BE2C (cell line): ENCODE measurements at regions not wholly inside any gene's neighbourhood (a gene's known extent, or its start where the extent isn't known, plus 50 kb on each side); places are given as distances from the start of the nearest gene placed in this dataset.

ENCODE experiments used
- DNase-seq: peaks from one replicate; pipeline ENCODE4 v3.0.0-alpha.2; 2020
- H3K27me3 ChIP-seq: fragments of 250-450 bp; sonication (Bioruptor Pico); 2 replicates; pipeline ENCODE4 v1.5.1; 2020; ENCODE audit warnings: mild to moderate bottlenecking
- H3K36me3 ChIP-seq: fragments of 250-450 bp; sonication (Bioruptor Pico); 2 replicates; pipeline ENCODE4 v1.5.1; 2020; ENCODE audit warnings: mild to moderate bottlenecking
- H3K4me1 ChIP-seq: fragments of 250-450 bp; sonication (Bioruptor Pico); 2 replicates; pipeline ENCODE4 v1.5.1; 2020
- H3K4me3 ChIP-seq: 2 replicates; pipeline ENCODE4 v1.5.1; 2011; ENCODE audit warnings: low read depth, low read length
- H3K9me3 ChIP-seq: fragments of 250-450 bp; sonication (Bioruptor Pico); 2 replicates; pipeline ENCODE4 v1.5.1; 2020
- TF ChIP-seq, protein P1 (sequence below): IDR thresholded peaks from 2 replicates; pipeline ENCODE4 v1.5.1; 2012; ENCODE audit warnings: mild to moderate bottlenecking, low read depth, low read length

DNA sequence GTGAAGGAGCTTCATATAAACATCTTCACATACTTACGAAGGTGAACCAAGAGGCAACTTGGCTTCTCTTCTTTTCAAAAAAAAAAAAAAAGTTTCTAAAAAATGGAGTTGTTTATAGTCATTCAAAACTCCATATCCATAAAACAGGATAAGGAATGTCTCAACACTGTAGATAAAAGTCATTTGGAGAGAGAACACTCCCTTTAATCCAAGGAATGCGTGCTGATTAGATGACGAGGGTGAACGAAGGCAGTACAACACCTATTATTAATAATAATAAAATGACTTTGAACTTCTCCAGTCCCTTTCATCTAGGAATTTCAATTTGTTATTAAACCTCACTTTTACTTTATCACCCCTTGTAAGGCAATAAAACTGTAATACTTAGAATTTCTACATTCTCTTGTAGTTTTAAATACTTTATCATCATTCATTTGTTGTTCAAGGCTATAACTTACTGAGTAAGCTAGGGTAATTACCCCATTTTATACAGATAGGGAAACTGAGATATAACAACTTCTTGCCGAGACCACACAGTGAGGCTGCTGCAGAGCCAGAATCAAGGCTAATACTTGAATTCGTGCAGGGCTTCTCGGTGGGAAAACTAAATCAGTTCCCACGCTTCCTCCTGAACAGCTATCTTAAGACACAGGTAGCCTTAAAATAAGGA, 377.1 kb downstream of the EFNA5 start:
- H3K27me3 ChIP-seq = no peaks in the 10 kb centered on the region
- H3K9me3 ChIP-seq = no peaks in the 10 kb centered on the region
- TF ChIP-seq, protein P1, sequence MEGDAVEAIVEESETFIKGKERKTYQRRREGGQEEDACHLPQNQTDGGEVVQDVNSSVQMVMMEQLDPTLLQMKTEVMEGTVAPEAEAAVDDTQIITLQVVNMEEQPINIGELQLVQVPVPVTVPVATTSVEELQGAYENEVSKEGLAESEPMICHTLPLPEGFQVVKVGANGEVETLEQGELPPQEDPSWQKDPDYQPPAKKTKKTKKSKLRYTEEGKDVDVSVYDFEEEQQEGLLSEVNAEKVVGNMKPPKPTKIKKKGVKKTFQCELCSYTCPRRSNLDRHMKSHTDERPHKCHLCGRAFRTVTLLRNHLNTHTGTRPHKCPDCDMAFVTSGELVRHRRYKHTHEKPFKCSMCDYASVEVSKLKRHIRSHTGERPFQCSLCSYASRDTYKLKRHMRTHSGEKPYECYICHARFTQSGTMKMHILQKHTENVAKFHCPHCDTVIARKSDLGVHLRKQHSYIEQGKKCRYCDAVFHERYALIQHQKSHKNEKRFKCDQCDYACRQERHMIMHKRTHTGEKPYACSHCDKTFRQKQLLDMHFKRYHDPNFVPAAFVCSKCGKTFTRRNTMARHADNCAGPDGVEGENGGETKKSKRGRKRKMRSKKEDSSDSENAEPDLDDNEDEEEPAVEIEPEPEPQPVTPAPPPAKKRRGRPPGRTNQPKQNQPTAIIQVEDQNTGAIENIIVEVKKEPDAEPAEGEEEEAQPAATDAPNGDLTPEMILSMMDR = no peak
- no peak for DNase-seq
- H3K4me3 ChIP-seq = no peak overlapping the region
- H3K36me3 ChIP-seq = no peaks in the 10 kb centered on the region
- peaks cover 2% of the 10 kb centered on the region; the same call in 1 of the 2 replicates for H3K4me1 ChIP-seq

GRCh38 chr5:107291866-107292265, 378.9 kb downstream of the EFNA5 start:
- no peak overlapping the region for H3K4me3 ChIP-seq
- no peak for DNase-seq
- TF ChIP-seq, protein P1 = no peak
- H3K4me1 ChIP-seq = peaks cover 2% of the 10 kb centered on the region; the same call in 1 of the 2 replicates
- no peaks in the 10 kb centered on the region for H3K9me3 ChIP-seq
- H3K27me3 ChIP-seq = no peaks in the 10 kb centered on the region
- no peaks in the 10 kb centered on the region for H3K36me3 ChIP-seq

DNA sequence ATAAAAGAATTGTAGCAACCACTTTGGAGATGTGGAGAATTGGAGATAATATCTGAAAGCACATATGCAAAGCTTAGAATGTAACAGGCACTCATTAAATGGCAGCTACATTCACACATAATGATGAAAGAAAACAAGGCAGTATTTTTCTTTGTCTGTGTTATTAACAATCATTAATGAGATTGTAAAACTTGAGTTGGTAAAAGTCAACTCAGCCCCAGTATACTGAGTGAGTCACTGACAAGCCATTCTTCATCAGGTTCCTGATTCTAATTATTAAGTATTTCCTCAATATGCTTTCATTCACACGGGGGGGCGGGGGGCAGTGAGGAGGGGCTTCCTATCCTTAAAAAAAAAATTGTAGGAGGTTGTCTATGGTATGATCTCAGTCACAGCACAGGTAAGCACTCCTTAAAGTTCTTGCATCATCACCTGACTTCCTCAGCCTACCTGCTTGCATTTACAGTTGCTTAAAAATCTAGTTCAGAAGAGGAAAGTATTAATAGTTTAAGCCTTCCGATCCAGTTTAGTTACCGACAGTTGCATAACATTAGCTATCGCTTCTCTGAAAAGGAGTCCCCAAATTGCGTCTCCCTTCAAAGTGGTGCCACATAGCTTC, 379.8 kb downstream of the EFNA5 start:
- no peaks in the 10 kb centered on the region for H3K9me3 ChIP-seq
- no peak for DNase-seq
- TF ChIP-seq, protein P1 = no peak
- no peaks in the 10 kb centered on the region for H3K36me3 ChIP-seq
- no peak overlapping the region for H3K4me3 ChIP-seq
- no peaks in the 10 kb centered on the region for H3K27me3 ChIP-seq
- peaks cover 2% of the 10 kb centered on the region; the same call in 1 of the 2 replicates for H3K4me1 ChIP-seq

DNA sequence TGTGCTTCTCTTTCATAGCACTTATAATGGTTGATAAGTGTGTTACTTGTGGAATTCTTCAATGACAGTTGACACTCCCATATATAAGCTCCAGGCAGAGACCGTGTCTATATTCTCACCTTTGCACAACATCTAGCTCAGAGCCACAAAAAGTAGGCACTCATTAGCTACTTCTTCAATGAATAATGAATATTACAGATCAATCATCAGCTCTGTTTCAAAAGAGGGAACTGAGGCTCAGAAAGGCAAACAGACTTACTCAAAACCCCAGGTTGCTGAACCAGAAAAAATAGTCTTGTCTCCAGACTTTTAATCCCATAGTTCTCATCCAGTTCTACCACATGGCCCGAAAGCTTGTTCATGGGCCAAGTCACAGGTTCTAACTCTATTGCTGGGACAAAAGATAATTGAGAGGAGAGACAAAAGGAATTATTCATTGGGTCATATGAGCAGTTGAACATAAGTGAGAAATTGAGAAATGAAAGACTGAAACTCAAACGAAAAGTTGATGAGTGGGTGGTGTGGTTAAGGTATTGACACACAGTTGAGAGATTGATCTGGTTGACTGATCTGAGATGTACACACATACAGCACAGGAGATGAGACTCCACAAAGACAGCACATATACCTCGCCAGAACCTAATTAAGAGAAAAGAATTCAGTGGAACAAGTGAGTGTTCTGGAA, 381.6 kb downstream of the EFNA5 start:
- no peak for DNase-seq
- Histone ChIP-seq H3K4me3 (no peak overlapping the region), H3K9me3 (no peaks in the 10 kb centered on the region), H3K4me1 (peaks cover 2% of the 10 kb centered on the region; the same call in 1 of the 2 replicates), H3K27me3 (no peaks in the 10 kb centered on the region), H3K36me3 (no peaks in the 10 kb centered on the region)
- TF ChIP-seq, protein P1 = no peak

- TF ChIP-seq, protein P1 = no peak
- H3K36me3 ChIP-seq = no peaks in the 10 kb centered on the region
- no peaks in the 10 kb centered on the region for H3K9me3 ChIP-seq
- no peaks in the 10 kb centered on the region for H3K27me3 ChIP-seq
- no peak overlapping the region for H3K4me3 ChIP-seq
- peaks cover 2% of the 10 kb centered on the region; the same call in 1 of the 2 replicates for H3K4me1 ChIP-seq
- DNase-seq = no peak
Measured at GRCh38 chr5:107286447-107287098, 384.2 kb downstream of the EFNA5 start.
